ENCODE measurements at regions not wholly inside any gene's neighbourhood (a gene's known extent, or its start where the extent isn't known, plus 50 kb on each side); places are given as distances from the start of the nearest gene placed in this dataset.

DNA sequence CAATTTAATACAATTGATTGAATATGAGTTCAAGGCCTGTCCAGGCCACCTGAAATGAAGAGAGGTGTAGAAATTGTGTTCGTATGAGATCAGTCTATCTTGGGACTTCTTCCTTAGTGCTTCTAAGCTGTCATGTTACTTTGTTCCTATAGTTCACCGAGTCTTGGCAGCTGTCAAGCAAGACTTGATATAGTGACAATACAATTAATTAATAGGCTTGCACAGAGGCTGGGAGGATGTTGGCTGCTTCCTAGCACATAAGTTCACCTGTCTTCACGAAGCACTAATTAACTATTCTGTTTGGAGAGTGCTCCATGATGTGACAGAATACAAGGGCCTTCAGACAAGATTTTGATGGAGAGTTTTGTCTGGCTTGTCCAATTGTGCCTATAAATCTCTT, 103.7 kb upstream of the CD96 start:
- Histone ChIP-seq H3K4me1 (ENCODE audit: control insufficient read depth, insufficient read depth, low read length) (no peaks in the 10 kb centered on the region), H3K4me3 (ENCODE audit: low read length) (no peak overlapping the region), H3K36me3 (ENCODE audit: control insufficient read depth, insufficient read depth, low read length) (no peaks in the 10 kb centered on the region), H3K27ac (ENCODE audit: low read length) (no peak overlapping the region), H3K9me3 (ENCODE audit: control insufficient read depth, insufficient read depth, low read length) (no peaks in the 10 kb centered on the region), H3K27me3 (ENCODE audit: control insufficient read depth, insufficient read depth, low read length) (no peaks in the 10 kb centered on the region)
- ATAC-seq (no peak), DNase-seq (no peak)
- H3K4me3 Mint-ChIP-seq = no peak overlapping the region
- H3K27ac Mint-ChIP-seq = no peak overlapping the region
- no peaks in the 10 kb centered on the region for H3K4me1 Mint-ChIP-seq
- TF ChIP-seq CTCF (IDR thresholded peaks at IDR 0.05) = no peak
- WGBS (ENCODE audit: insufficient coverage) = 95% methylated on average over 3 of the region's 3 CpGs
- no peaks in the 10 kb centered on the region for H3K27me3 Mint-ChIP-seq (ENCODE audit: low read depth in 2 of 2)
- H3K36me3 Mint-ChIP-seq = no peaks in the 10 kb centered on the region
- no peaks in the 10 kb centered on the region for H3K9me3 Mint-ChIP-seq
- intact Hi-C loops (cut with micrococcal nuclease) = no loop called here

- intact Hi-C loops (cut with micrococcal nuclease) = no loop called here
- Mint-ChIP-seq H3K36me3 (no peaks in the 10 kb centered on the region), H3K4me1 (no peaks in the 10 kb centered on the region), H3K4me3 (no peak overlapping the region), H3K27ac (no peak overlapping the region), H3K27me3 (ENCODE audit: low read depth in 2 of 2) (peaks cover 18 to 22% of the 10 kb centered on the region in 2 donors), H3K9me3 (no peaks in the 10 kb centered on the region)
- Histone ChIP-seq H3K9me3 (ENCODE audit: control insufficient read depth, insufficient read depth, low read length) (no peaks in the 10 kb centered on the region), H3K4me3 (ENCODE audit: low read length) (no peak overlapping the region), H3K27ac (ENCODE audit: low read length) (no peak overlapping the region), H3K27me3 (ENCODE audit: control insufficient read depth, insufficient read depth, low read length) (no peaks in the 10 kb centered on the region), H3K36me3 (ENCODE audit: control insufficient read depth, insufficient read depth, low read length) (no peaks in the 10 kb centered on the region), H3K4me1 (ENCODE audit: control insufficient read depth, insufficient read depth, low read length) (no peaks in the 10 kb centered on the region)
- TF ChIP-seq CTCF (IDR thresholded peaks at IDR 0.05) = no peak
- peak in 1 of 2 donors; percentile 2 for DNase-seq
- 47% methylated on average over 3 of the region's 3 CpGs for WGBS (ENCODE audit: insufficient coverage)
- ATAC-seq = no peak
Measured at GRCh38 chr3:111454551-111454950, 87.4 kb upstream of the CD96 start.

- H3K27ac Mint-ChIP-seq = no peak overlapping the region
- H3K9me3 Mint-ChIP-seq = peaks cover 0 to 2% of the 10 kb centered on the region in 2 donors
- no peaks in the 10 kb centered on the region for H3K4me1 Mint-ChIP-seq
- H3K36me3 Mint-ChIP-seq = no peaks in the 10 kb centered on the region
- ATAC-seq (no peak), DNase-seq (no peak)
- Histone ChIP-seq H3K27me3 (ENCODE audit: control insufficient read depth, insufficient read depth, low read length) (peaks cover 6% of the 10 kb centered on the region), H3K4me3 (ENCODE audit: low read length) (no peak overlapping the region), H3K27ac (ENCODE audit: low read length) (no peak overlapping the region), H3K36me3 (ENCODE audit: control insufficient read depth, insufficient read depth, low read length) (no peaks in the 10 kb centered on the region), H3K9me3 (ENCODE audit: control insufficient read depth, insufficient read depth, low read length) (no peaks in the 10 kb centered on the region), H3K4me1 (ENCODE audit: control insufficient read depth, insufficient read depth, low read length) (no peaks in the 10 kb centered on the region)
- TF ChIP-seq CTCF (IDR thresholded peaks at IDR 0.05) = no peak
- no peak overlapping the region for H3K4me3 Mint-ChIP-seq
- 35% methylated on average over 2 of the region's 2 CpGs for WGBS (ENCODE audit: insufficient coverage)
- peaks cover 16 to 61% of the 10 kb centered on the region in 2 donors for H3K27me3 Mint-ChIP-seq (ENCODE audit: low read depth in 2 of 2)
- intact Hi-C loops (cut with micrococcal nuclease) = no loop called here
Measured at GRCh38 chr3:111465081-111465670, 76.8 kb upstream of the CD96 start.

- H3K4me3 ChIP-seq (ENCODE audit: low read length) = no peak overlapping the region
- no peaks in the 10 kb centered on the region for H3K4me1 Mint-ChIP-seq
- TF ChIP-seq CTCF (IDR thresholded peaks at IDR 0.05) = no peak
- ATAC-seq = no peak
- no peak overlapping the region for H3K27ac Mint-ChIP-seq
- no peaks in the 10 kb centered on the region for H3K27me3 ChIP-seq (ENCODE audit: control insufficient read depth, insufficient read depth, low read length)
- no peak overlapping the region for H3K4me3 Mint-ChIP-seq
- H3K9me3 Mint-ChIP-seq = peaks cover 4% of the 10 kb centered on the region in 2 donors
- no peaks in the 10 kb centered on the region for H3K36me3 ChIP-seq (ENCODE audit: control insufficient read depth, insufficient read depth, low read length)
- peaks cover 8% of the 10 kb centered on the region for H3K36me3 Mint-ChIP-seq
- no peaks in the 10 kb centered on the region for H3K9me3 ChIP-seq (ENCODE audit: control insufficient read depth, insufficient read depth, low read length)
- no peak overlapping the region for H3K27ac ChIP-seq (ENCODE audit: low read length)
- H3K4me1 ChIP-seq (ENCODE audit: control insufficient read depth, insufficient read depth, low read length) = no peaks in the 10 kb centered on the region
- no peak for DNase-seq
- 74% methylated on average over 2 of the region's 2 CpGs for WGBS (ENCODE audit: insufficient coverage)
- intact Hi-C loops (cut with micrococcal nuclease) = no loop called here
- peaks cover 19 to 52% of the 10 kb centered on the region in 2 donors for H3K27me3 Mint-ChIP-seq (ENCODE audit: low read depth in 2 of 2)
Measured at GRCh38 chr3:111470032-111470431, 72.0 kb upstream of the CD96 start.
